ENCODE measurements at regions not wholly inside any gene's neighbourhood (a gene's known extent, or its start where the extent isn't known, plus 50 kb on each side); places are given as distances from the start of the nearest gene placed in this dataset.

DNA sequence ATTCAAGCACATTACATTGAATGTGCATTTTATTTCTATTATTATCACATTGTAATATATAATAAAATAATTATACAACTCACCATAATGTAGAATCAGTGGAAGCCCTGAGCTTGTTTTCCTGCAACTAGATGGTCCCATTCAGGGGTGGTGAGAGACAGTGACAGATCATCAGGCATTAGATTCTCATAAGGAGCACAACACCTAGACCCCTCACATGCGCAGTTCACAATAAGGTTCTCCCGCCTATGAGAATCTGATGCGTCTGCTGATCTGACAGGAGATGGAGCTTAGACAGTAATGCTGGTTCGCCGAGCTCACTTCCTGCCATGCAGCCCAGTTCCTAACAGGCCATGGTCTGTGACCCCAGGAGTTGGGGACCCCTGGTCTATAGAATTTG lies 96.7 kb upstream of the RBBP6 start:
- TF ChIP-seq, protein P1, sequence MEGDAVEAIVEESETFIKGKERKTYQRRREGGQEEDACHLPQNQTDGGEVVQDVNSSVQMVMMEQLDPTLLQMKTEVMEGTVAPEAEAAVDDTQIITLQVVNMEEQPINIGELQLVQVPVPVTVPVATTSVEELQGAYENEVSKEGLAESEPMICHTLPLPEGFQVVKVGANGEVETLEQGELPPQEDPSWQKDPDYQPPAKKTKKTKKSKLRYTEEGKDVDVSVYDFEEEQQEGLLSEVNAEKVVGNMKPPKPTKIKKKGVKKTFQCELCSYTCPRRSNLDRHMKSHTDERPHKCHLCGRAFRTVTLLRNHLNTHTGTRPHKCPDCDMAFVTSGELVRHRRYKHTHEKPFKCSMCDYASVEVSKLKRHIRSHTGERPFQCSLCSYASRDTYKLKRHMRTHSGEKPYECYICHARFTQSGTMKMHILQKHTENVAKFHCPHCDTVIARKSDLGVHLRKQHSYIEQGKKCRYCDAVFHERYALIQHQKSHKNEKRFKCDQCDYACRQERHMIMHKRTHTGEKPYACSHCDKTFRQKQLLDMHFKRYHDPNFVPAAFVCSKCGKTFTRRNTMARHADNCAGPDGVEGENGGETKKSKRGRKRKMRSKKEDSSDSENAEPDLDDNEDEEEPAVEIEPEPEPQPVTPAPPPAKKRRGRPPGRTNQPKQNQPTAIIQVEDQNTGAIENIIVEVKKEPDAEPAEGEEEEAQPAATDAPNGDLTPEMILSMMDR (conservative IDR thresholded peaks at IDR 0.05; ENCODE audit: low read depth, low read length) = no peak
- TF ChIP-seq EZH2 (IDR thresholded peaks at IDR 0.05; ENCODE audit: borderline replicate concordance, low read depth, low read length, poor library complexity, severe bottlenecking) = no peak

All from A673 (cell line).